ENCODE measurements at regions not wholly inside any gene's neighbourhood (a gene's known extent, or its start where the extent isn't known, plus 50 kb on each side); places are given as distances from the start of the nearest gene placed in this dataset.

DNA sequence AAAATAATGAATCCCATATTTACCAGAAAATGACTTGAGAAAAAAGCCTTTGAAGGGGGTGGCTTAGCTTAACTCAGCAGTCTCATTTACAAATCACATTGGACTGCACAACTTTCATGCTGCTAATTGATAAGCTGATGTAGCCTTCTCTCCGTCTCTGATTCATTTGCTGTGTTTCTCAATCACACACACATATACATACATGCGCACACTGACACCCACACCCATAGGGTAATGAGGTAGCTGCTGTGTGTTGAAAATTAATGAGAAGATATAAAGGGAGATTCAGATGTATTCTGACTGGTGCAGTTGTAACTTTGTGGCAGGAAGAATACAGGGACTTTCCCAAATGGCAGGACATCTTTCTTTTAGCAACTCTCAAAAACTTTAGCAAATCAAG lies 141.9 kb upstream of the GCFC2 start:
- TF ChIP-seq, protein P1, sequence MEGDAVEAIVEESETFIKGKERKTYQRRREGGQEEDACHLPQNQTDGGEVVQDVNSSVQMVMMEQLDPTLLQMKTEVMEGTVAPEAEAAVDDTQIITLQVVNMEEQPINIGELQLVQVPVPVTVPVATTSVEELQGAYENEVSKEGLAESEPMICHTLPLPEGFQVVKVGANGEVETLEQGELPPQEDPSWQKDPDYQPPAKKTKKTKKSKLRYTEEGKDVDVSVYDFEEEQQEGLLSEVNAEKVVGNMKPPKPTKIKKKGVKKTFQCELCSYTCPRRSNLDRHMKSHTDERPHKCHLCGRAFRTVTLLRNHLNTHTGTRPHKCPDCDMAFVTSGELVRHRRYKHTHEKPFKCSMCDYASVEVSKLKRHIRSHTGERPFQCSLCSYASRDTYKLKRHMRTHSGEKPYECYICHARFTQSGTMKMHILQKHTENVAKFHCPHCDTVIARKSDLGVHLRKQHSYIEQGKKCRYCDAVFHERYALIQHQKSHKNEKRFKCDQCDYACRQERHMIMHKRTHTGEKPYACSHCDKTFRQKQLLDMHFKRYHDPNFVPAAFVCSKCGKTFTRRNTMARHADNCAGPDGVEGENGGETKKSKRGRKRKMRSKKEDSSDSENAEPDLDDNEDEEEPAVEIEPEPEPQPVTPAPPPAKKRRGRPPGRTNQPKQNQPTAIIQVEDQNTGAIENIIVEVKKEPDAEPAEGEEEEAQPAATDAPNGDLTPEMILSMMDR (IDR thresholded peaks at IDR 0.05; ENCODE audit: borderline replicate concordance, extremely low read depth, low read length, poor library complexity, severe bottlenecking), result no peak
- no peak for TF ChIP-seq EZH2 (IDR thresholded peaks at IDR 0.05; ENCODE audit: borderline replicate concordance, low read depth, low read length, severe bottlenecking)
